Prostate gland (tissue), 2 donors: ENCODE measurements at regions not wholly inside any gene's neighbourhood (a gene's known extent, or its start where the extent isn't known, plus 50 kb on each side); places are given as distances from the start of the nearest gene placed in this dataset.

Experiments used
- DNase-seq: peaks from one replicate; pipeline ENCODE4 v3.0.0-alpha.2; 2019; ENCODE audit warnings: low spot score
- H3K27ac ChIP-seq, 2 donors: fragments of 200-600 bp; sonication (generic); 2 replicates each; pipeline ENCODE4 v1.5.1; 2017 to 2019
- H3K27me3 ChIP-seq: fragments of 200-600 bp; sonication (generic); replicated peaks from 2 replicates; pipeline ENCODE4 v1.5.1; 2019; ENCODE audit not compliant: insufficient read depth
- H3K36me3 ChIP-seq, 2 donors: fragments of 200-600 bp; sonication (generic); 1 replicate in 1 of 2; 2 replicates in 1 of 2; pipeline versions ENCODE4 v1.5.1 to v1.8.1; 2017 to 2019
- H3K4me1 ChIP-seq: fragments of 200-600 bp; sonication (generic); replicated peaks from 2 replicates; pipeline ENCODE4 v1.5.1; 2019
- H3K4me3 ChIP-seq, 2 donors: fragments of 200-600 bp; sonication (generic); 2 replicates each; pipeline ENCODE4 v1.5.1; 2017 to 2019
- H3K9me3 ChIP-seq: fragments of 200-600 bp; sonication (generic); 2 replicates; pipeline ENCODE4 v1.5.1; 2017
- CTCF ChIP-seq, 4 experiments: fragments of 200-600 bp in 2 of 4; fragments of 450-650 bp in 2 of 4; sonication (generic) in 2 of 4; IDR thresholded peaks; 1 replicate in 3 of 4; 2 replicates in 1 of 4; pipeline ENCODE4 v1.5.1; 2016 to 2019; ENCODE audit warnings: antibody characterized with exemption in 4 of 4, mild to moderate bottlenecking in 2 of 4, moderate library complexity in 2 of 4
- POLR2A ChIP-seq: fragments of 450-650 bp; IDR thresholded peaks from one replicate; pipeline ENCODE4 v1.6.1; 2016; ENCODE audit warnings: antibody characterized with exemption, mild to moderate bottlenecking
- POLR2AphosphoS5 ChIP-seq: sonication (generic); formaldehyde crosslinking; IDR thresholded peaks from one replicate; pipeline ENCODE4 v1.6.1; 2017; ENCODE audit warnings: antibody characterized with exemption
- WGBS: methylation state at CpG from one replicate; pipeline ENCODE4 v1.1.5; 2018; 5-methylcytosine and 5-hydroxymethylcytosine counted together
- intact Hi-C: fragments of 100-400 bp; cut with DNase I; formaldehyde crosslinking; loops from one replicate; pipeline ENCODE4 v1.14.2; 2022

GRCh38 chr5:113719549-113719948 is 206.1 kb downstream of the YTHDC2 start:
- no peak for TF ChIP-seq POLR2AphosphoS5
- Histone ChIP-seq H3K4me1 (no peaks in the 10 kb centered on the region), H3K36me3 (no peaks in the 10 kb centered on the region), H3K27me3 (no peaks in the 10 kb centered on the region), H3K9me3 (no peaks in the 10 kb centered on the region), H3K27ac (no peak overlapping the region), H3K4me3 (no peak overlapping the region)
- WGBS, result 74% methylated on average over 1 of the region's 1 CpG
- intact Hi-C loops, result no loop called here
- no peak for DNase-seq

GRCh38 chr5:113721171-113721570 is 207.7 kb downstream of the YTHDC2 start:
- no peak for DNase-seq
- 72% methylated on average over 2 of the region's 2 CpGs for WGBS
- H3K9me3 ChIP-seq, result no peaks in the 10 kb centered on the region
- H3K4me1 ChIP-seq, result no peaks in the 10 kb centered on the region
- H3K27me3 ChIP-seq, result no peaks in the 10 kb centered on the region
- intact Hi-C loops, result no loop called here
- H3K36me3 ChIP-seq, result no peaks in the 10 kb centered on the region
- no peak for TF ChIP-seq CTCF (IDR thresholded peaks at IDR 0.05)
- TF ChIP-seq POLR2A, result no peak
- TF ChIP-seq POLR2AphosphoS5, result no peak
- no peak overlapping the region for H3K27ac ChIP-seq
- H3K4me3 ChIP-seq, result no peak overlapping the region

DNA sequence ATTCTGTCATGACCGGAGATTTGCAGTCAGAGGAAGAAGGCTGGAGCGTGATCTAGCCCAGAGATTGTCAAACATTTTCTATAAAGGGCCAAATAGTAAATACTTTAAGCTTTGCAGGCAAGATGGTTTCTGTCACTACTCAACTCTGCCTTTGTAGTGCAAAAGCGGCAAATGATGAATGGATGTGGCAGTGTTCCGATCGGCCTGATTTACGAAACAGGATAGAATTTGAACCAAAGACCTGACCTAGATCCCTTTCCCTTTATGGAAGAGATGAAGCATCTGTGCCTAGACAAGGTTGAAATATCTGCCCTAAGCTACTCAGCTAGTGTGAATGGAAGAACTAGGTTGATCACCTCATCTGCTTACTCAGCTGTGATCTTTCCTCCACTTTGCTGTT is 209.5 kb downstream of the YTHDC2 start:
- Histone ChIP-seq H3K36me3 (no peaks in the 10 kb centered on the region), H3K27ac (no peak overlapping the region), H3K27me3 (no peaks in the 10 kb centered on the region), H3K4me1 (no peaks in the 10 kb centered on the region), H3K4me3 (no peak overlapping the region), H3K9me3 (no peaks in the 10 kb centered on the region)
- WGBS, result 54% methylated on average over 6 of the region's 6 CpGs
- TF ChIP-seq POLR2AphosphoS5 (no peak), CTCF (IDR thresholded peaks at IDR 0.05) (no peak), POLR2A (no peak)
- no peak for DNase-seq
- intact Hi-C loops, result no loop called here

DNA sequence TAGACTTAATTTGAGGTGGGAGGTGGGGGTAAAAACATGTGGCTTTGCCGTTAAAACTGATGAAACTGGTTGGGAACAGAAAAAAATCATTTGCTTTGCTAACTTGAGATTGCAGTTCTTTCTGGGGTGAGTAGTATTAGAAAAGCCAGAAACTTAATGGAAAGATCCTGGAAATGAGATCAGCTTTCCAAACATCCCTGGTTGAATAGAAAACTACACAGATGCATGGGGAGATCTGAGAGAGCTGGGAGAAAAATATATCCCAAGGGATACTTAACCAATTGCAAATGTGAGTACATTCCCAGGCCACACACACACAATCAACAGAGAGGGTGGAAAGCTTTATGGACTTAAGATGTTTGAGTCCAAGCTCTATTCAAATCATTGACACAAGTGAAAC is 222.3 kb downstream of the YTHDC2 start:
- TF ChIP-seq POLR2AphosphoS5 (no peak), CTCF (IDR thresholded peaks at IDR 0.05) (no peak), POLR2A (no peak)
- Histone ChIP-seq H3K36me3 (no peaks in the 10 kb centered on the region), H3K4me1 (no peaks in the 10 kb centered on the region), H3K27ac (no peak overlapping the region), H3K4me3 (no peak overlapping the region), H3K27me3 (no peaks in the 10 kb centered on the region), H3K9me3 (no peaks in the 10 kb centered on the region)
- intact Hi-C loops, result no loop called here
- WGBS, result 78% methylated on average over 1 of the region's 1 CpG
- no peak for DNase-seq

GRCh38 chr5:113742176-113742575 is 228.7 kb downstream of the YTHDC2 start:
- no peaks in the 10 kb centered on the region for H3K9me3 ChIP-seq
- H3K27me3 ChIP-seq, result no peaks in the 10 kb centered on the region
- H3K4me3 ChIP-seq, result no peak overlapping the region
- TF ChIP-seq CTCF (IDR thresholded peaks at IDR 0.05) (no peak), POLR2A (no peak), POLR2AphosphoS5 (no peak)
- no peak for DNase-seq
- intact Hi-C loops, result no loop called here
- H3K4me1 ChIP-seq, result no peaks in the 10 kb centered on the region
- no peak overlapping the region for H3K27ac ChIP-seq
- WGBS, result 51% methylated on average over 4 of the region's 4 CpGs
- H3K36me3 ChIP-seq, result no peaks in the 10 kb centered on the region
